K562 (cell line): ENCODE measurements at regions not wholly inside any gene's neighbourhood (a gene's known extent, or its start where the extent isn't known, plus 50 kb on each side); places are given as distances from the start of the nearest gene placed in this dataset.
A peak's percentile ranks its signal among the peaks of the same experiment; 100 is the strongest.

ENCODE experiments used
- ATAC-seq: fragments of 200-7000 bp; cut with Tn5 transposase; 3 replicates; pipeline ENCODE4 v1.9.1; 2020; ENCODE audit warnings: moderate library complexity
- BruUV-seq: library from RNA; stranded (reverse); fragments of 400-500 nt; replicated peaks from 2 replicates; lab custom pipeline; 2021; lab: Mats Ljungman, UMichigan
- CTCF ChIA-PET: fragments of 300-600 bp; formaldehyde crosslinking; extraction: SDS; loops from one replicate; lab custom pipeline; 2021; ENCODE audit warnings: low intra/inter-chr PET ratio; lab: Yijun Ruan, JAX
- POLR2A ChIA-PET: fragments of 300-600, 350-650 bp; sonication (Branson Sonifier 250); formaldehyde crosslinking; extraction: SDS; loops from one replicate; lab custom pipeline; 2021; ENCODE audit warnings: antibody characterized with exemption, inconsistent platforms; lab: Yijun Ruan, JAX
- DNase-seq, 4 experiments: peaks; one replicate each; pipeline versions ENCODE4 v3.0.0 to v3.0.0-alpha.2; 2011 to 2018; ENCODE audit warnings: low spot score in 3 of 4, mixed read lengths in 3 of 4; ENCODE audit errors: extremely low read depth in 1 of 4
- FAIRE-seq: peaks from 2 replicates; lab custom pipeline; 2011; peaks lifted over from hg19 to GRCh38; lab: Jason Lieb, UNC
- H2AFZ ChIP-seq: 2 replicates; pipeline ENCODE4 v1.6.0; 2011; ENCODE audit warnings: low read depth, low read length, control low read depth, inconsistent platforms
- H3K27ac ChIP-seq: fragments of 200-600 bp; 3 replicates; pipeline ENCODE4 v1.8.0; 2011; ENCODE audit warnings: low read depth, mild to moderate bottlenecking, control low read depth, inconsistent platforms, low read length, moderate library complexity, mixed read lengths; ENCODE audit errors: extremely low read depth
- H3K27me3 ChIP-seq, 2 experiments: fragments of 300-600 bp in 1 of 2; 2 replicates in 1 of 2; 3 replicates in 1 of 2; pipeline versions ENCODE4 v1.6.0 to v1.8.0; 2011; ENCODE audit warnings: inconsistent platforms in 2 of 2, low read length in 2 of 2, mild to moderate bottlenecking in 1 of 2, mixed read lengths in 1 of 2, moderate library complexity in 1 of 2; ENCODE audit not compliant: control insufficient read depth in 2 of 2, insufficient read depth in 2 of 2
- H3K36me3 ChIP-seq: fragments of 300-600 bp; 3 replicates; pipeline ENCODE4 v1.8.0; 2011; ENCODE audit warnings: mild to moderate bottlenecking, low read length, inconsistent platforms; ENCODE audit not compliant: control insufficient read depth, insufficient read depth
- H3K4me1 ChIP-seq, 2 experiments: fragments of 200-600 bp in 1 of 2; replicated peaks in 1 of 2; 2 replicates in 1 of 2; 3 replicates in 1 of 2; pipeline versions ENCODE4 v1.5.1 to v1.8.0; 2011; ENCODE audit warnings: inconsistent platforms in 2 of 2, low read length in 2 of 2, mild to moderate bottlenecking in 1 of 2, mixed read lengths in 1 of 2, moderate library complexity in 1 of 2; ENCODE audit not compliant: control insufficient read depth in 2 of 2, insufficient read depth in 2 of 2
- H3K4me2 ChIP-seq: 2 replicates; pipeline ENCODE4 v1.6.1; 2011; ENCODE audit warnings: low read length, control low read depth, inconsistent platforms, mixed read lengths; ENCODE audit not compliant: insufficient read depth
- H3K4me3 ChIP-seq: fragments of 200-600 bp; sonication (generic), shearing (Covaris generic); 2 replicates; pipeline ENCODE4 v1.5.1; 2016; ENCODE audit warnings: control low read depth, inconsistent platforms
- H3K79me2 ChIP-seq: fragments of 200-600 bp; 3 replicates; pipeline ENCODE4 v1.8.0; 2011; ENCODE audit warnings: low read length, inconsistent platforms; ENCODE audit not compliant: control insufficient read depth, insufficient read depth
- H3K9ac ChIP-seq, 2 experiments: 2 replicates each; pipeline versions ENCODE4 v1.6.0 to v1.6.1; 2011; ENCODE audit warnings: low read depth in 2 of 2, low read length in 2 of 2, control low read depth in 1 of 2, inconsistent platforms in 1 of 2, mild to moderate bottlenecking in 1 of 2, mixed read lengths in 1 of 2; ENCODE audit not compliant: insufficient read depth in 1 of 2
- H3K9me1 ChIP-seq: one replicate; pipeline ENCODE4 v1.6.0; 2011; ENCODE audit warnings: inconsistent platforms, mild to moderate bottlenecking, low read length, moderate library complexity; ENCODE audit not compliant: control insufficient read depth, insufficient read depth
- H3K9me3 ChIP-seq: replicated peaks from 2 replicates; pipeline ENCODE4 v1.5.1; 2011; ENCODE audit warnings: low read depth, low read length, inconsistent platforms; ENCODE audit not compliant: control insufficient read depth, insufficient read depth
- H4K20me1 ChIP-seq: replicated peaks from 2 replicates; pipeline ENCODE4 v1.6.1; 2011; ENCODE audit warnings: low read length, inconsistent platforms, mixed read lengths; ENCODE audit not compliant: control insufficient read depth, insufficient read depth
- ATF4 ChIP-seq: fragments of 450-650 bp; formaldehyde crosslinking; IDR thresholded peaks from 2 replicates; pipeline ENCODE4 v1.4.0; 2022; ENCODE audit warnings: mild to moderate bottlenecking, moderate library complexity
- CTCF ChIP-seq, 3 experiments: IDR thresholded peaks in 2 of 3; conservative IDR thresholded peaks in 1 of 3; 2 replicates each; pipeline ENCODE4 v1.5.1; 2011 to 2012; ENCODE audit warnings: low read length in 3 of 3, mild to moderate bottlenecking in 3 of 3, control low read depth in 2 of 3, improper control_type of control experiment in 1 of 3, inconsistent platforms in 1 of 3, low read depth in 1 of 3, mixed read lengths in 1 of 3, moderate library complexity in 1 of 3; ENCODE audit not compliant: insufficient read depth in 2 of 3
- EWSR1 ChIP-seq: fragments of 450-650 bp; IDR thresholded peaks from 2 replicates; pipeline ENCODE4 v1.6.1; 2018; ENCODE audit warnings: borderline replicate concordance, mild to moderate bottlenecking, low read depth, moderate library complexity; ENCODE audit not compliant: partially characterized antibody
- FOXA3 ChIP-seq, 2 experiments: fragments of 450-650 bp in 1 of 2; sonication (generic) in 1 of 2; formaldehyde crosslinking; IDR thresholded peaks in 1 of 2; conservative IDR thresholded peaks in 1 of 2; 2 replicates each; pipeline versions ENCODE4 v1.4.0 to v1.8.0; 2020 to 2022; ENCODE audit warnings: mild to moderate bottlenecking in 2 of 2, missing genetic modification reagents in 1 of 2
- FOXJ2 ChIP-seq: fragments of 200-800 bp; sonication (Bioruptor generic); IDR thresholded peaks from 2 replicates; pipeline ENCODE4 v1.6.1; 2016; ENCODE audit warnings: missing genetic modification characterization, missing compliant biosample characterization
- GABPA ChIP-seq: fragments of 200-800 bp; sonication (Bioruptor generic); conservative IDR thresholded peaks from 2 replicates; pipeline ENCODE4 v1.6.1; 2016; ENCODE audit warnings: low read depth, missing genetic modification characterization, missing compliant biosample characterization
- GABPB1 ChIP-seq: sonication (generic); formaldehyde crosslinking; IDR thresholded peaks from 2 replicates; pipeline ENCODE4 v1.8.0; 2022; ENCODE audit warnings: mild to moderate bottlenecking, missing genetic modification reagents
- KDM1A ChIP-seq, 2 experiments: fragments of 450-650 bp; IDR thresholded peaks; 2 replicates each; pipeline ENCODE4 v1.6.1; 2016; ENCODE audit warnings: mild to moderate bottlenecking in 2 of 2
- MEIS2 ChIP-seq: fragments of 450-650 bp; IDR thresholded peaks from 2 replicates; pipeline ENCODE4 v1.6.1; 2014; ENCODE audit warnings: mild to moderate bottlenecking; ENCODE audit not compliant: partially characterized antibody
- NFIC ChIP-seq: fragments of 450-650 bp; IDR thresholded peaks from 2 replicates; pipeline ENCODE4 v1.6.1; 2017; ENCODE audit warnings: mild to moderate bottlenecking, inconsistent platforms
- NFIX ChIP-seq: fragments of 250-450 bp; sonication (Bioruptor Pico); IDR thresholded peaks from 2 replicates; pipeline ENCODE4 v1.4.0; 2020; ENCODE audit warnings: low read depth, mild to moderate bottlenecking, moderate library complexity
- POU5F1 ChIP-seq: fragments of 150-350 bp; IDR thresholded peaks from 2 replicates; pipeline ENCODE4 v1.6.1; 2014; ENCODE audit warnings: borderline replicate concordance, low read length, low read depth, mild to moderate bottlenecking; ENCODE audit not compliant: partially characterized antibody
- PRPF4 ChIP-seq: fragments of 200-400 bp; formaldehyde crosslinking; IDR thresholded peaks from one replicate; pipeline ENCODE4 v1.6.1; 2017; ENCODE audit warnings: low read length, low read depth, mild to moderate bottlenecking; ENCODE audit not compliant: insufficient read depth, poor library complexity, severe bottlenecking
- ZNF561 ChIP-seq: fragments of 450-650 bp; formaldehyde crosslinking; conservative IDR thresholded peaks from 2 replicates; pipeline ENCODE4 v1.4.0; 2020; ENCODE audit warnings: mild to moderate bottlenecking, moderate library complexity
- WGBS: fragments of 100-300 bp; shearing (Covaris generic); methylation state at CpG from one replicate; pipeline ENCODE4 v1.1.6; 2016; ENCODE audit warnings: low coverage, mixed read lengths; ENCODE audit not compliant: insufficient coverage; ENCODE audit errors: missing lambda C conversion rate; 5-methylcytosine and 5-hydroxymethylcytosine counted together
- in situ Hi-C: fragments of 300-500 bp; cut with MboI; formaldehyde crosslinking; loops from 4 replicates; pipeline ENCODE4 v1.15.0; 2018; ENCODE audit warnings: inconsistent platforms, mixed read lengths
- intact Hi-C: fragments of 100-400 bp; cut with micrococcal nuclease; formaldehyde crosslinking; loops from 2 replicates; pipeline ENCODE4 v1.14.2; 2022

DNA sequence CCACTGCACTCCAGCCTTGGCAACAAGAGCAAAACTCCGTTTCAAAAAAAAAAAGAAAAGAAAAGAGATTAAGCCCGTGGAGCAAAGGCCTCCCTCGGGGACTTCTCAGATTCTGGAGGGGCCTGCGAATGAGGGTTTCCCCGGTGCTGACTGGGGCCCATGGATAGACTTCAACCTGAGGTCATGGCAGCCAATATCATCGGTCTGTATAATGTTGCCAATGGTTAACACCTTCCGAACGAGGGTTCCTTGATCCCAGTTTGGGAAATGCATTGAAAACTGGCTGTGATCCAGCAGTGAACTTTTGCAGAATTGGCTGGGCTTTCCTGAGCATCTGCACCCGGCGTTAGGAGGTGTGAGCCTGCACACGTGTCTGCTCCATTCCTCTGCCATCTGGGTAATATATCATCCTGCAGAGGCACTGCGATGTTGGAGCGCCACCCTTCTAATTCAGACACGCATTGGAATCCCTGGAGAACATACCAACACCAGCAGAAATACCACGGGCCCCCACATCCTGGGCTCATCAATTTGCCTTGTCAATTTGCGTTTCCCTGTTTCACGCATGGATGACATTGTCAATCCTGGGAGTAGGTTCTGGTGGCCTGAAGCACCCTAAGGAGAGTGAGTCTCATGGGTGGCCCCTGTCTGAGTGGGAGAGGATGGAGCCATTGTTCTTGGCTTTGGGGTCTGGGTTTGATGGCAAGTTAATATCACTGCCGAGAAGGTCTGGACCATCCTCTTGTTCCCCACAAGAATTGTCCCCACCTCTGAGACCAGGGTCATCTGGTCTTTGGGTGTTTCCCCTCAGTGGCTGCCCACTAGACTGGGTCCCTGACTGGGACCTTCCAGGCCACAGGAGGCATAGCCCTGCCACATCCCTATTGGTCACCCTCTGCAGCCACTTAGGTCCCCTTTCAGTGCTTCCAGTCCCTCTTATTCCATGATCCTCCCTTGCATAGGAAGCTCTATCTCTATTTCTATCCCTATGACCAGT lies 441.0 kb downstream of the PTPRU start (continued):
- TF ChIP-seq CTCF (IDR thresholded peaks at IDR 0.05 in 2 of 3, conservative IDR thresholded peaks at IDR 0.05 in 1 of 3; ENCODE audit: insufficient read depth in 2 of 3, low read depth in 1 of 3, low read length in 3 of 3) (peak in 1 of 3 experiments; percentile 24; a peak in 2 of 6 replicates), MEIS2 (peak; percentile 79), NFIC (peak; percentile 22; the same call in 1 of the 2 replicates)

DNA sequence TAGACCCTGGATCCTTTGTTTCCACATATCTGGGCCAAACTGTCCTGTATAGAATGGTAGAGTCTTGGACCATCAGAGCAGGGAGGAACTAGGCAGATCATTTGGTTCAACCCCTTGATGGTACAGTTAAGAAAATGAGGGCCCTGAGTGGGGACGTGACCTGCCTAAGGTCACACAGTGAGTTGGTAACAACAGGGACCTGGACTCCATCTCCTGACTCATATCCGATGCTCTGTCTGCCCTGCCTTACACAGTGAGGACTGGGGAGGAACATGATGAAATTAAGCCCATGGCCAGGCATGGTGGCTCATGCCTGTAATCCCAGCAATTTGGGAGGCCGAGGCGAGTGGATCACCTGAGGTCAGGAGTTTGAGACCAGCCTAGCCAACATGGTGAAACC lies 440.2 kb downstream of the PTPRU start:
- in situ Hi-C loops (no loop called here), intact Hi-C loops (no loop called here)
- Histone ChIP-seq H3K27ac (no peak overlapping the region), H3K4me1 (no peaks in the 10 kb centered on the region; a peak in 1 of 5 replicates), H3K4me2 (no peak overlapping the region), H3K36me3 (no peaks in the 10 kb centered on the region), H3K79me2 (no peaks in the 10 kb centered on the region), H3K9ac (no peak overlapping the region), H3K9me3 (no peaks in the 10 kb centered on the region), H3K9me1 (no peaks in the 10 kb centered on the region), H2AFZ (no peak overlapping the region), H3K27me3 (peaks cover 3 to 22% of the 10 kb centered on the region in 2 experiments), H4K20me1 (no peaks in the 10 kb centered on the region), H3K4me3 (no peak overlapping the region)
- 5% methylated on average over 3 of the region's 4 CpGs for WGBS
- no TSS peak for BruUV-seq
- FAIRE-seq (no peak), ATAC-seq (no peak), DNase-seq (no peak)
- ChIA-PET POLR2A (no interaction called here), CTCF (no interaction called here)
- TF ChIP-seq POU5F1 (no peak), GABPA (tag) (no peak), ATF4 (CRISPR knock-in tag) (no peak), FOXA3 (CRISPR knock-in tag; conservative IDR thresholded peaks at IDR 0.05 in 1 of 2, IDR thresholded peaks at IDR 0.05 in 1 of 2) (no peak), KDM1A (IDR thresholded peaks at IDR 0.05) (no peak), FOXJ2 (no peak), PRPF4 (no peak), ZNF561 (CRISPR knock-in tag) (no peak), GABPB1 (no peak), NFIX (no peak), EWSR1 (no peak)
